Activated naive CD8-positive, alpha-beta T cell treated with anti-CD3 and anti-CD28 coated beads for 36 hours (primary cell): ENCODE measurements at regions not wholly inside any gene's neighbourhood (a gene's known extent, or its start where the extent isn't known, plus 50 kb on each side); places are given as distances from the start of the nearest gene placed in this dataset.

Experiments
- DNase-seq: peaks from one replicate; pipeline ENCODE4 v3.0.0; 2021
- H3K27ac Mint-ChIP-seq: one replicate; pipeline ENCODE4 v1.8.0; 2022; ENCODE audit warnings: mild to moderate bottlenecking, moderate library complexity, mixed read lengths
- H3K27me3 Mint-ChIP-seq: one replicate; pipeline ENCODE4 v1.8.0; 2022; ENCODE audit warnings: mild to moderate bottlenecking, mixed read lengths
- H3K36me3 Mint-ChIP-seq: one replicate; pipeline ENCODE4 v1.8.0; 2021; ENCODE audit warnings: mild to moderate bottlenecking, mixed read lengths
- H3K4me1 Mint-ChIP-seq: one replicate; pipeline ENCODE4 v1.8.0; 2021; ENCODE audit warnings: mixed read lengths
- H3K4me3 Mint-ChIP-seq: one replicate; pipeline ENCODE4 v1.8.0; 2022; ENCODE audit warnings: mild to moderate bottlenecking, moderate library complexity, mixed read lengths
- H3K9me3 Mint-ChIP-seq: one replicate; pipeline ENCODE4 v1.8.0; 2022; ENCODE audit warnings: mixed read lengths

DNA sequence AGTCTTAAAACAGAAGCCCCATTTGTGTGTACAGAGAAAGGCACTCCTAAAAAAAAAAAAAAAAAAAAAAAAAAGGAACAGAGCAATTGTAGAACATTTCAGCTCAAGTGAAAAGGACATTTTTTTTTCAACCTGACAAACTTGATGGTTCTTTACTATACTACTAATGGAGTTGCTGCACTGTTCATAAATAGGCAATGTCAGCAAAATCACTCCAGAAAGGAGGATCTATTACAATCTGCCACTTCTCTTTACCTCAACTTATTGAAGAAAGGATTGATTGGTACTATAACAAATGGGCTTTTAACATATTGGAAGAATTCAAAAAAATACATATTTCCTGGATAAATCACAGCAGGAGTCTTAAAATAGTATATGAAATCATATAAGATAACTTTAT, 1517.7 kb downstream of the SLITRK1 start:
- H3K27me3 Mint-ChIP-seq = no peaks in the 10 kb centered on the region
- H3K27ac Mint-ChIP-seq = no peak overlapping the region
- H3K4me3 Mint-ChIP-seq = no peak overlapping the region
- peaks cover 5% of the 10 kb centered on the region for H3K9me3 Mint-ChIP-seq
- H3K4me1 Mint-ChIP-seq = no peaks in the 10 kb centered on the region
- DNase-seq = no peak
- H3K36me3 Mint-ChIP-seq = no peaks in the 10 kb centered on the region

DNA sequence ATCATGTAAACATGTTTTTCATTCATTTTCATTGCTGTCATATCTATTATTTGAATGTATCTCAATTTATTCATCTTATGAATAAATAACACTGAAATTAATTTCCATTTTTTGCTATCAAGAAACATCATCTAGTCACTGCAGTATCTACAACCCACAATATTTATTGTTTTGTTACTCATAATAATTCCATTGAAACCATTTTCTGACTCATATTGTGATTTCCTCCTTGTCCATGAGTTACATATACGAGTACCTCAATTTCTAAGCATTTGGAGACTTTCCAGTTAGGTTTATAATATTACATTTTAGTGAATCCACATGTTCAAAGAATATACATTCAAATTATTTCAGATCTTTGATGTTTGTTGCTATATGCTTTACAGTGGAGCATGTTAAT, 1524.0 kb downstream of the SLITRK1 start:
- Mint-ChIP-seq H3K27ac (no peak overlapping the region), H3K27me3 (no peaks in the 10 kb centered on the region), H3K36me3 (no peaks in the 10 kb centered on the region), H3K4me1 (no peaks in the 10 kb centered on the region), H3K9me3 (peaks cover 5% of the 10 kb centered on the region), H3K4me3 (no peak overlapping the region)
- DNase-seq = no peak

DNA sequence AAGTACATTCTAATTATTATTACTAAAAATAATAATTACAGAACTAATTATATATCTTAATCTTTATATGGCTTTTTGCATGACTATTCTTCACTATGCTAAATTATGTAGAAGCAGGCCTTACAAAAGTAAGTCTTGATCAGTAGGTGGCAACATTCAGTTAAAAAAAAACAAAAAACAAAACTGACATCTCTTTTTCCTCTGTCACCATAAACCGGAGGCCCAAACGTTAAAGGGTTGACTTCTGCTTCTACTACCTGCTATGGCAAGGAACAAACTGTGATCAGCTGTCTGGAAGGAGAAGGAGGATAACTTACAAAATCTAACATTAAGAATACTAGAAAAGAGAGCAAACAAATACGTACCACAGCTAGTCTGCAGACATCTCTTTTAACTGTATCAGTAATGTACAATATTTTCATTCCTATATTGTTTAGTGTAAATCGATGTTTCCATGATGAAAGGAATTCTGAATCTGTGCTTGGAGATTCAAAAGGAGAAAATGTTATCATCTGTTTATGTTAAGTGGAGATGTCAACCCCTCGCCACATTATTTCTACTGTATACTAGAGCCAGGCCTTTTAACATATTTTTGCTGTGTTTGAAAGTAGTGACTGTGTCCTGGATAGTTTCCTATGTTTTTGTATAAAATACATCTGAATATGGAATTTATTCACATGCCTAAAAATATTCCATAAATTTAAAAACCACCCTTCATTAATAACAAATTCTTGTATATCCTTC, 1525.4 kb downstream of the SLITRK1 start:
- Mint-ChIP-seq H3K4me3 (no peak overlapping the region), H3K9me3 (peaks cover 5% of the 10 kb centered on the region), H3K27ac (no peak overlapping the region), H3K4me1 (no peaks in the 10 kb centered on the region), H3K27me3 (no peaks in the 10 kb centered on the region), H3K36me3 (no peaks in the 10 kb centered on the region)
- DNase-seq = no peak

DNA sequence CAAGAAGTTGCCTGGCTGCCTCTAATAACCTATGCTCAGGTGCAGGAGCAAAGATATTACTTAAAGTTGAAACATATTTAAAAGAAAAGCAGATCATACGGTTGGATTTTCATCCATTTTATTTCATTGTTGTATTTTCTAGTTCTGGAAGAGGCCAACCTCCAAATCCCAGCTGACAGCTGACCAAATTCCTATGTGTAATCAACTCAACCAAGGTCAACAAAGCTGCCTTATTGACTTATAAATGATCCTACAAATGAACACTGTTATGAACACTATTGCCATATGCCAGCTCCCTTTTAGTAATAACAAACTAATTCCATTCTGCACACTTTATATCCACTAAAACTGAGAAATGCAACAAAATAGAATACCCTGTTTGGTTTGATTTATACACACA, 1537.4 kb downstream of the SLITRK1 start:
- Mint-ChIP-seq H3K4me1 (no peaks in the 10 kb centered on the region), H3K27ac (no peak overlapping the region), H3K4me3 (no peak overlapping the region), H3K9me3 (peaks cover 4% of the 10 kb centered on the region), H3K27me3 (no peaks in the 10 kb centered on the region), H3K36me3 (no peaks in the 10 kb centered on the region)
- no peak for DNase-seq

DNA sequence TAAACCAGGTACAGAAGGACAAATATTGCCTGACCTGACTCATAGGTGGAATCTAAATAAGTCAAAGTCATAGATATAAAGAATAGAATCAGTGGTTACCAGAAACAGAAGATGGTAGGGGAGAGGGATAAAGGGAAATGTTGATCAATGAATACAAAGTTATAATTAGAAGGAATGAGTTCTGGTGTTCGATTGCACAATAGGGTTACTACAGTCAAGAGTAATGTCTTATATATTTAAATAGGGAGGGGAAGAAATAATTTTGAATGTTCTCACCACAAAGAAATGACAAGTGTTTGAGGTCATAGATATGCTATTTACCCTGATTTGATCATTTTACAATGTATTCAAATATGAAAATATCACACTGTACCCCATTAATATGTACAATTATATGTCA, 1541.2 kb downstream of the SLITRK1 start:
- Mint-ChIP-seq H3K27me3 (no peaks in the 10 kb centered on the region), H3K4me3 (no peak overlapping the region), H3K9me3 (peaks cover 9% of the 10 kb centered on the region), H3K4me1 (no peaks in the 10 kb centered on the region), H3K36me3 (no peaks in the 10 kb centered on the region), H3K27ac (no peak overlapping the region)
- no peak for DNase-seq

DNA sequence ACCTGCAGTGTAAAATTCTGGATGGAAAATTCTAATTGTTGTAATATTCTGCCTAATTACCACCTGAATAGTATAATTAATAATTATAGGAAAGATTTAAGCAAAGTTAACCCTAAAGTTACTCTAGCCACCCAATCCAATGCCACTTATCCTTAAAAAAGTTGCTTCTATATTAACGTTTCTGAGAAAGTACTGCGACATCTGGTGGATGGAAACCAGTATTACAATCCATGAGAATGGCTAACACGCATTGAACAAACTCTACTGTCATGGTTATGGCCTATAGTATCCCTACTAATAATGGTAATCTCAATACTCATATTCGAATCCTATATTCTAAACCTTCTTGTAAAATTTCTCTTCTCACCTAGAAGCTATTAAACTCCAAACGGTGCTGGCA, 1551.8 kb downstream of the SLITRK1 start:
- Mint-ChIP-seq H3K27me3 (no peaks in the 10 kb centered on the region), H3K9me3 (peaks cover 2% of the 10 kb centered on the region), H3K36me3 (no peaks in the 10 kb centered on the region), H3K27ac (no peak overlapping the region), H3K4me3 (no peak overlapping the region), H3K4me1 (no peaks in the 10 kb centered on the region)
- DNase-seq = no peak

DNA sequence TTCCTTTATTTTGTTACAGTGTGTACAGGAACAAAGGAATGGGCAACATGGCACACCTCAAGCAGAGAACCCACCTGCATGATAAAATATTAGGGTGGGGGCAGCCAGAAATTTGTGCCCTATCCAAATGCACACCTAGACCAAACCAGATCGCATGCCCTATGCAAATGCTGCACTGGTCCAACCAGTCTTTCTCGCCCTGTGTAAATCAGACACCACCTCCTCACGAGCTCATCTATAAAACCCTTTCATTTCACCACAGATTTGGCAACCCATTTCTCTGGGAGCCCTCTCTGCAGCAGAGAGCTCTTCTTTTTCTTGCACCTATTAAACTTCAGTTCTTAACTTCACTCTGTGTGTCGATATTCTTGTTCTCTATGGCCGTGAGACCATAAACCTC, 1559.2 kb downstream of the SLITRK1 start:
- H3K27ac Mint-ChIP-seq = no peak overlapping the region
- H3K27me3 Mint-ChIP-seq = no peaks in the 10 kb centered on the region
- H3K9me3 Mint-ChIP-seq = peaks cover 6% of the 10 kb centered on the region
- no peaks in the 10 kb centered on the region for H3K36me3 Mint-ChIP-seq
- no peak for DNase-seq
- H3K4me1 Mint-ChIP-seq = no peaks in the 10 kb centered on the region
- H3K4me3 Mint-ChIP-seq = no peak overlapping the region

DNA sequence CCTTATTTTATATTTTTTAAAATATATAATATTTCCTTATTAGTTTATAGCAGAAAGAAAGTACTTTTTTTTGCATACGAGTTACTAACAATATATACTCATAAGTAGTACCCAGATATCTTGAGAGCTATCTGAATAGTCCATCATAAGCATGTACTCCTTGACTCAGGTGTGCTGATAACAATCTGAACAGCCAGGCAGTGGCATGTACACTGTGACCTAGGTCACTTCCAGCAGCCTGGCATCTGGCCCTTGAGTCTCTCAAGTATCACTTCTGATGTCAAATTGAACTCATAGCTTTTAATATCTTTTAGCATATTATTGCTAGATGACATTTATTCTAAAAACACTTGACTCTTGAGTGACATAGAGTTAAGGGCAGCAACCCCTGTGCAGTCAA, 1576.7 kb downstream of the SLITRK1 start:
- Mint-ChIP-seq H3K9me3 (peaks cover 8% of the 10 kb centered on the region), H3K27ac (no peak overlapping the region), H3K36me3 (no peaks in the 10 kb centered on the region), H3K4me1 (no peaks in the 10 kb centered on the region), H3K27me3 (no peaks in the 10 kb centered on the region), H3K4me3 (no peak overlapping the region)
- DNase-seq = no peak

DNA sequence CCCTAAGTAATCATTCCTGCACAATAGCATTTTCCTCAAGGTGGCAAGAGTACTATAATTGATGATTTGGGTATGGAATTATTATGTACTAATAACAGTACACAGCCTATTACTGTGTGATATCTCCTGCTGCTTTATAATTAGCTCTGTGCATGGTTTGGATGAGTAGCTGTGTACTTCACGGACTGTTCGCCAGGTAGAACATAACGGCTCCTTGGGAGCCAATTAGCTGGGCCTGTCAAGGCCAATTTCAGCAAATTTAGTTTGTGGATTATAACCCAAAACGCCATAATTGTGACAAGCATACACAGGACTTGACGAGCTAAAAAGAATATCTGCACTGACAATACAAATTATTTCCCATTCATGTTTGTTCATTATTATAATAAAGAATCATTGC, 1584.2 kb downstream of the SLITRK1 start:
- no peak for DNase-seq
- Mint-ChIP-seq H3K4me3 (no peak overlapping the region), H3K27me3 (no peaks in the 10 kb centered on the region), H3K27ac (no peak overlapping the region), H3K36me3 (no peaks in the 10 kb centered on the region), H3K9me3 (peaks cover 6% of the 10 kb centered on the region), H3K4me1 (no peaks in the 10 kb centered on the region)

DNA sequence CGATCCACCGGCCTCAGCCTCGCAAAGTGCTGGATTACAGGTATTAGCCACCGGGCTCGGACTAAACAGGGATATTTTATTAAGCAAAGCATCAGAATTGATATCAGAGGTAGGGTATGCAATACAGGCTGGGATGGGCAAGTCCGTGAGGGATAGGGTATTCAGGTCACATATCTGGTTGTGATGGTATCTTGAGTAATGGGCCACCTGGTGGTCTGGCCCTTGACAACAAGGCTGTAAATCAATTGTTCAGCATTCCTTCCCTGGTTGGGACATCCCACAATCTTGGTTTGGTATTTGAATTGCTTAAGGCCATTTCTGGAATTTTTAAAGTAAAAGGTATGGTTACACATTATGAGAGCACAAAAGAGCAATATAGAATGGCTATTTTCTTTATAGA, 1588.0 kb downstream of the SLITRK1 start:
- Mint-ChIP-seq H3K27me3 (no peaks in the 10 kb centered on the region), H3K4me1 (no peaks in the 10 kb centered on the region), H3K4me3 (no peak overlapping the region), H3K27ac (no peak overlapping the region), H3K9me3 (no peaks in the 10 kb centered on the region), H3K36me3 (no peaks in the 10 kb centered on the region)
- DNase-seq = no peak

DNA sequence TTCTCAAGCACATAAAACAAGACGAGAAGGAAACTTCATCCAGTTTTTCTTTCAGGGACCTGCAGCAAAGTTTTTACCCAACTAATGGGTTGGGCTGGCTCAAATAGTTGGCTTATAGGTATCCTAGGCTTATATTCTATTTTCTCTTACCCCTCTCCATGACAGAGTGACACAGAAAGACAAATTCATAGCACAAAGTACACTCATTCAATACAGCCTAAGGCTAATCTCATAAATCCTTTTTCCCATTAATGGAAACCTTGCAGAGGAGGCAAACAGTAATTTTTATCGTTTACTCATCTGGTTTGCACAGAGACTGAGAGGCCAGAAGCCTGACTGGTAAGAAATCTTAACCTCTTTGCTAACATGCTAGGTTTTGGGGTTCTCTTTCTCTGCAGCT, 1589.9 kb downstream of the SLITRK1 start:
- DNase-seq = no peak
- Mint-ChIP-seq H3K4me3 (no peak overlapping the region), H3K9me3 (no peaks in the 10 kb centered on the region), H3K27me3 (no peaks in the 10 kb centered on the region), H3K36me3 (no peaks in the 10 kb centered on the region), H3K4me1 (no peaks in the 10 kb centered on the region), H3K27ac (no peak overlapping the region)

DNA sequence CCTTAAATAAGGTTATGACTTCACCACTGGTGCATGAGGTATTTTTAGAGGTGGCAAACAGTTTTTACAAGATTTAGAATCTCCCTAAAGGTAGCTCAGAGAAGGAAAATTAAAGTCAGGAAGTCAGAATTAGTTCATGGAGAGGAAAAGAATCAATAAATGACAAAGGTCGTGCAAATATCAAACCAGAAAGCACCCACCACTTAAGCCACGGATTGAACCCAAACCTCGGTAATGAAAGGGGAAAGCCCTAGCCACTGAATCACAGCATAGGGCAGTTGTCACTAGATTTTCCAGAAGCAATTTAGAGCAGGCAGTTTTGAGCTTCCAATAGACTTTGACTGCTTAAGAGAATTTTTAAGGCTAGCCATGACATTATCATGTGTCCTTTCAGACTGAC, 1590.4 kb downstream of the SLITRK1 start:
- Mint-ChIP-seq H3K27me3 (no peaks in the 10 kb centered on the region), H3K27ac (no peak overlapping the region), H3K4me3 (no peak overlapping the region), H3K9me3 (no peaks in the 10 kb centered on the region), H3K36me3 (no peaks in the 10 kb centered on the region), H3K4me1 (no peaks in the 10 kb centered on the region)
- DNase-seq = no peak

DNA sequence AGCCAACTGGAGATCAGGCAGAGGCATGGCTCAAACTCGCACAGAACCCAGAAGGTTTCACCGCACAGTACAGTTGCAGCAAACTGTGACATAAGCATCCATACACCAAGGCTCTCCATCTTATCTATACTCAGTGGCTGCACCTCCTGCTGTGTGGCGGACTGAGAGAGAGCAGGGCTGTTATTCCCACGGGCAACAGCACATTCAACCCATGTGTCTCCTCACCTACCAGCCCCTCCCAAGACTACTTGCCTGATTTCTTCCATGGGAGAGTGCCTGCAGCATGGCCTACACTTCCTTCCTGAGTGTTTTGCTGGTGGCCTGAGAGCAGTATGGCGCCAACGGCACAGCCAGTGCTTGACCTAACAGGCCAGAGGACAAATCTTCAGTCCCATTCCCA, 1606.6 kb downstream of the SLITRK1 start:
- H3K4me3 Mint-ChIP-seq = no peak overlapping the region
- no peaks in the 10 kb centered on the region for H3K4me1 Mint-ChIP-seq

DNA sequence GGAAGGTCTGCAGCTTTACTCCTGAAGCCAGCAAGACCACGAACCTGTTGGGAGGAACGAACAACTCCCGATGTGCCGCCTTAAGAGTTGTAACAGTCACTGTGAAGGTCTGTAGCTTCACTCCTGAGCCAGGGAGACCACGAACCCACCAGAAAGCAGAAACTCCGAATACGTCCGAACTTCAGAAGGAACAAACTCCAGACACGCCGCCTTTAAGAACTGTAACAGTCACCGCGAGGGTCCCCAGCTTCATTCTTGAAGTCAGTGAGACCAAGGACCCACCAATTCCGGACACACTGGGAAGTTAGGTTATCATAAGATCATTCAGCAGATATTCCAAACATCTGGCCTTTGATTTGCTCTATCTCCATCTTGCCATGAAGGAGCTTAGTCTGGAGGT, 1623.0 kb downstream of the SLITRK1 start:
- Mint-ChIP-seq H3K4me1 (no peaks in the 10 kb centered on the region), H3K36me3 (no peaks in the 10 kb centered on the region), H3K4me3 (no peak overlapping the region), H3K27ac (no peak overlapping the region), H3K9me3 (peaks cover 13% of the 10 kb centered on the region), H3K27me3 (no peaks in the 10 kb centered on the region)
- no peak for DNase-seq

More for the DNA sequence above, 1606.6 kb downstream of the SLITRK1 start:
- DNase-seq = no peak
- H3K27me3 Mint-ChIP-seq = no peaks in the 10 kb centered on the region
- no peaks in the 10 kb centered on the region for H3K36me3 Mint-ChIP-seq
- no peak overlapping the region for H3K27ac Mint-ChIP-seq
- H3K9me3 Mint-ChIP-seq = peaks cover 4% of the 10 kb centered on the region

DNA sequence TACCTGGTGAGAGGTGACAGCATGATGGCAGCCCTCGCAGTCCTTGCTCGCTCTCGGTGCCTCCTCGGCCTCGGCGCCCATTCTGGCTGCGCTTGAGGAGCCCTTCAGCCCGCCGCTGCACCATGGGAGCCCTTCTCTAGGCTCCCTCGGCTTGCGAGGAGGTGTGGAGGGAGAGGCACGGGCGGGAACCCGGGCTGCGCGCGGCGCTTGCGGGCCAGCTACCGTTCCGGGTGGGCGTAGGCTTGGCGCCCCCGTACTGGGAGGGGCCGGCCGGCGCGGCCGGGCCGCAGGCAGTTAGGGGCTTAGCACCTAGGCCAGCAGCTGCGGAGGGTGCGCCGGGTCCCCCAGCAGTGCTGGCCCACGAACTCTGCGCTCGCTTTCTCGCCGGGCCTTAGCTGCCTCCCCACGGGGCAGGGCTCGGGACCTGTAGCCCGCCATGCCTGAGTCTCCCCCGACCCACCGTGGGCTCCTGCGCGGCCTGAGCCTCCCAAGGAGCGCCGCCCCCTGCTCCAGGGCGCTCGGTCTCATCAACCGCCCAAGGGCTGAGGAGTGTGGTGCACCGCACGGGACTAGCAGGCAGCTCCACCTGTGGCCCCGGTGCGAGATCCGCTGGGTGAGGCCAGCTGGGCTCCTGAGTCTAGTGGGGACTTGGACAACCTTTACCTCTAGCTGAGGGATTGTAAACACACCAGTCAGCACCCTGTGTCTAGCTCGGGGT, 1624.3 kb downstream of the SLITRK1 start:
- Mint-ChIP-seq H3K4me3 (no peak overlapping the region), H3K9me3 (peaks cover 13% of the 10 kb centered on the region), H3K36me3 (no peaks in the 10 kb centered on the region), H3K27ac (no peak overlapping the region), H3K27me3 (no peaks in the 10 kb centered on the region), H3K4me1 (no peaks in the 10 kb centered on the region)
- no peak for DNase-seq

DNA sequence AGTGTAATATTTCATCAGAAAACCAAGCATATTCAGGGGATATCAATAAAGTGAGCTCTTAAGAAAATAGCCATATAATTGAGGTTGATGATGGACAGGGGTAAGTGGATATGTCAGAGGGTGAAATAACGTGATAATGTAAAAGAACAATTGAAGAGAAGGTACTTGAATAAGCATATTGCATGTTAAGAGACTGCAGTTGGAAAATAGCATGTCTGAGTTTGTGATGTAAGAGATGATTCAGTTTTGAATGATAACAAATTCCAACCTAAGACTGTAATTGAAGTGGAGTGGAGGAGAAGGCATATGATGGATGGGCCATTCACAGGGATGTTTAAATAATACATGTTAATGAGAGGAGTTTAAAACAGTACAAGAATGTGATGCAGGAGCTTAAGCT, 1633.5 kb downstream of the SLITRK1 start:
- Mint-ChIP-seq H3K27ac (no peak overlapping the region), H3K4me1 (no peaks in the 10 kb centered on the region)

More for the DNA sequence above, 1633.5 kb downstream of the SLITRK1 start:
- DNase-seq = no peak
- H3K4me3 Mint-ChIP-seq = no peak overlapping the region
- no peaks in the 10 kb centered on the region for H3K36me3 Mint-ChIP-seq
- no peaks in the 10 kb centered on the region for H3K27me3 Mint-ChIP-seq
- peaks cover 4% of the 10 kb centered on the region for H3K9me3 Mint-ChIP-seq
